ELR (cell line): ENCODE measurements at regions not wholly inside any gene's neighbourhood (a gene's known extent, or its start where the extent isn't known, plus 50 kb on each side); places are given as distances from the start of the nearest gene placed in this dataset.

Source experiments
- DNase-seq: peaks from one replicate; pipeline ENCODE4 v3.0.0-alpha.2; 2015; ENCODE audit warnings: low read depth

GRCh38 chr9:117547904-117548303 is 133.0 kb upstream of the ASTN2 start:
- DNase-seq: no peak

GRCh38 chr9:117546894-117547678 is 132.2 kb upstream of the ASTN2 start:
- DNase-seq: no peak

- no peak for DNase-seq
These were observed 131.0 kb upstream of the ASTN2 start for GRCh38 chr9:117545846-117546245.

GRCh38 chr9:117543089-117543488 is 128.2 kb upstream of the ASTN2 start:
- DNase-seq: no peak

GRCh38 chr9:117542021-117542420 is 127.2 kb upstream of the ASTN2 start:
- DNase-seq: no peak

- DNase-seq: no peak
These were observed 126.3 kb upstream of the ASTN2 start for GRCh38 chr9:117541181-117541580.

- no peak for DNase-seq
These were observed 121.1 kb upstream of the ASTN2 start for GRCh38 chr9:117535973-117536372.

- no peak for DNase-seq
These were observed 120.6 kb upstream of the ASTN2 start for GRCh38 chr9:117535434-117535833.

- DNase-seq: no peak
These were observed 113.4 kb upstream of the ASTN2 start for GRCh38 chr9:117528225-117528624.

GRCh38 chr9:117526674-117527073 is 111.8 kb upstream of the ASTN2 start:
- no peak for DNase-seq

GRCh38 chr9:117523531-117524153 is 108.8 kb upstream of the ASTN2 start:
- DNase-seq: no peak

GRCh38 chr9:117521293-117521692 is 106.4 kb upstream of the ASTN2 start:
- DNase-seq: no peak

GRCh38 chr9:117516676-117517632 is 102.1 kb upstream of the ASTN2 start:
- DNase-seq: no peak

GRCh38 chr9:117511852-117512481 is 97.1 kb upstream of the ASTN2 start:
- DNase-seq: no peak

GRCh38 chr9:117496307-117496706 is 81.5 kb upstream of the ASTN2 start:
- DNase-seq: no peak

- DNase-seq: no peak
These were observed 79.7 kb upstream of the ASTN2 start for GRCh38 chr9:117494401-117495090.

- no peak for DNase-seq
These were observed 77.6 kb upstream of the ASTN2 start for GRCh38 chr9:117492476-117492875.

- no peak for DNase-seq
These were observed 76.6 kb upstream of the ASTN2 start for GRCh38 chr9:117491491-117491890.

GRCh38 chr9:117490199-117490598 is 75.3 kb upstream of the ASTN2 start:
- no peak for DNase-seq

GRCh38 chr9:117488659-117489058 is 73.8 kb upstream of the ASTN2 start:
- no peak for DNase-seq

- DNase-seq: peak; percentile 41
These were observed 72.8 kb upstream of the ASTN2 start for GRCh38 chr9:117487555-117488175.
